ENCODE measurements at regions not wholly inside any gene's neighbourhood (a gene's known extent, or its start where the extent isn't known, plus 50 kb on each side); places are given as distances from the start of the nearest gene placed in this dataset.

DNA sequence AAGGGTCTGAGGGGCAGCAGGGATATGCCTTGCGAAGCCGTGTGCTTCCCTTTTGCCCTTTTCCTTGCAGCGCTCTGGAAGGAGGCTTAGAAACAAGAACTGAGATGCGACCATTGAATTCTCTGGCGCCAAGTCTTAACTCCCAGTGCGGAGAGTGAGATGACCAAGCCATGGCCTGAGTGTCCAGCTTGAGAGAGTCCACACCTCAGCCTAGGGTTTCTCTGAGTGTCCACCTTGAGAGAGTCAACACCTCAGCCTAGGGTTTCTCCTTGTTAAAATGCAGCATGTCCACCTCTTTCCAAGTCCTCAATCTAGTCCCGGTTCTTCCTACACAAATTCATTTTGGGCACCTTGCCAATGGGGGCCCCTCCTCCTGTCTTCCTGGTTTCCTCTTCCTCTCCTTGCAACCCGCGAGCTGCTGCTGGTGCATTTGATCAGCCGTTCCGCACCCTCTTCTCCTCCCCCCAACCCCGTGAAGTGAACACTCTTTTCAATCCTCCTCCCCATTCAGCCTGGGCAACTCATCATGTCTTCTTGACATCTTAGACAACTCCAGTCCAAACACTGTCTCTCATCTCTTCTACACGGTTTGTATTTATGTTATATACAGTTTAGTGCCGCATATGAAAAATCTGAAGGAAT is 178.2 kb upstream of the PITRM1 start:
- no TSS peak for BruUV-seq (replicated peaks)
- dilution Hi-C loops (cut with HindIII; ENCODE audit: low sequenced_read_pairs, unreplicated experiment) (no loop called here), in situ Hi-C loops (cut with MboI; ENCODE audit: low sequenced_read_pairs) (no loop called here), intact Hi-C loops (cut with micrococcal nuclease) (no loop called here)
- no peak overlapping the region for H3K9ac ChIP-seq (ENCODE audit: low read depth, low read length)
- H2AFZ ChIP-seq (replicated peaks; ENCODE audit: low read length, poor library complexity): peak overlapping the region; percentile 33
- H3K4ac ChIP-seq (ENCODE audit: low read depth, low read length): no peak overlapping the region
- 0 out of 2 replicates have a peak overlapping the region, but pooled peaks have one; percentile 12 for H4K91ac ChIP-seq (ENCODE audit: insufficient read depth, low read depth, low read length)
- H3K18ac ChIP-seq (ENCODE audit: low read depth, low read length): no peak overlapping the region
- CTCF ChIA-PET: interaction anchor here (0.8 kb wide), 1 partner anchor 108 kb away, joined by 7 read pairs; no protein-coding TSS in a partner anchor
- H4K20me1 ChIP-seq (ENCODE audit: insufficient read depth, low read length): no peaks in the 10 kb centered on the region
- no peak overlapping the region for H3K4me2 ChIP-seq (ENCODE audit: low read depth, low read length)
- H2BK120ac ChIP-seq (ENCODE audit: low read depth, low read length): no peak overlapping the region
- no peak overlapping the region for H4K8ac ChIP-seq (ENCODE audit: low read depth in 2 of 2, low read length in 2 of 2)
- no peak overlapping the region for H4K5ac ChIP-seq (ENCODE audit: low read depth, low read length)
- no peaks in the 10 kb centered on the region for H3K4me1 ChIP-seq (ENCODE audit: control insufficient read depth, insufficient read depth, low read length)
- no peak overlapping the region for H3K23ac ChIP-seq (ENCODE audit: low read depth, low read length)
- 28% methylated on average over 3 of the region's 14 CpGs; no CpG with 5 or more reads in 1 of the 2 experiments for WGBS, 2 experiments (ENCODE audit: extremely low coverage in 2 of 2, insufficient read length in 1 of 2)
- H3K79me1 ChIP-seq (ENCODE audit: low read depth in 1 of 2, low read length in 2 of 2): no peaks in the 10 kb centered on the region
- no peak overlapping the region for H2AK5ac ChIP-seq (ENCODE audit: low read depth, low read length)
- H3K27ac ChIP-seq (ENCODE audit: insufficient read depth, low read length): no peak overlapping the region
- H3K27me3 ChIP-seq (ENCODE audit: control insufficient read depth, insufficient read depth, low read length): peaks cover 14% of the 10 kb centered on the region
- no peaks in the 10 kb centered on the region for H3K36me3 ChIP-seq (ENCODE audit: control insufficient read depth, insufficient read depth, low read length)
- no peak overlapping the region for H3K56ac ChIP-seq (ENCODE audit: extremely low read depth, insufficient read depth, low read length)
- H2BK15ac ChIP-seq (ENCODE audit: low read depth, low read length): no peak overlapping the region
- no peaks in the 10 kb centered on the region for H3K9me3 ChIP-seq (ENCODE audit: control insufficient read depth, insufficient read depth, low read length)
- DNase-seq: no peak
- POLR2A ChIA-PET (ENCODE audit: unreplicated experiment): interaction anchor here (0.8 kb wide), 1 partner anchor 74 kb away, joined by 3 read pairs; no protein-coding TSS in a partner anchor
- ATAC-seq (ENCODE audit: low read depth): no peak
- no peak for TF ChIP-seq POLR2A (IDR thresholded peaks at IDR 0.05; ENCODE audit: low read depth, low read length)
- no peak for TF ChIP-seq CEBPB (IDR thresholded peaks at IDR 0.05; ENCODE audit: low read depth, low read length)
- no peak for TF ChIP-seq BHLHE40 (IDR thresholded peaks at IDR 0.05; ENCODE audit: low read depth, low read length)
- TF ChIP-seq MAZ (IDR thresholded peaks at IDR 0.05; ENCODE audit: borderline replicate concordance, low read depth, low read length): no peak
- no peak for TF ChIP-seq CTCF (conservative IDR thresholded peaks at IDR 0.05; ENCODE audit: low read depth, low read length)
- no peak for TF ChIP-seq MXI1 (IDR thresholded peaks at IDR 0.05; ENCODE audit: borderline replicate concordance, low read depth, low read length)
- no peak for TF ChIP-seq CHD1 (IDR thresholded peaks at IDR 0.05; ENCODE audit: low read depth, low read length)
- no peak for TF ChIP-seq ELK1 (IDR thresholded peaks at IDR 0.05; ENCODE audit: borderline replicate concordance, low read depth, low read length)
- no peak for TF ChIP-seq MAFK (IDR thresholded peaks at IDR 0.05; ENCODE audit: low read depth, low read length)
- no peak for TF ChIP-seq SMC3 (IDR thresholded peaks at IDR 0.05; ENCODE audit: low read depth, low read length)
- TF ChIP-seq NFE2L2 (IDR thresholded peaks at IDR 0.05; ENCODE audit: low read depth, low read length): no peak
- TF ChIP-seq RAD21 (IDR thresholded peaks at IDR 0.05; ENCODE audit: low read length): no peak
- H2AK9ac ChIP-seq (replicated peaks; ENCODE audit: low read depth, low read length, poor library complexity): peak overlapping the region; percentile 29
- no peak overlapping the region for H3K4me3 ChIP-seq (ENCODE audit: insufficient read depth, low read depth, low read length)
- H3K14ac ChIP-seq (replicated peaks; ENCODE audit: low read depth, low read length): no peak overlapping the region; the same call in 1 of the 2 replicates
- 0 out of 2 replicates have a peak, but pooled peaks cover 5% of the 10 kb centered on the region for H3K9me1 ChIP-seq (ENCODE audit: insufficient read depth, low read length)
- H2BK5ac ChIP-seq (ENCODE audit: low read depth, low read length, poor library complexity, severe bottlenecking): no peak overlapping the region
- no peak overlapping the region for H2BK20ac ChIP-seq (ENCODE audit: low read depth, low read length)
